NCI-H1694 (cell line): ENCODE measurements at regions not wholly inside any gene's neighbourhood (a gene's known extent, or its start where the extent isn't known, plus 50 kb on each side); places are given as distances from the start of the nearest gene placed in this dataset.

Experiments
- DNase-seq: peaks from one replicate; lab custom pipeline; 2025; lab: John Stamatoyannopoulos, UW

DNA sequence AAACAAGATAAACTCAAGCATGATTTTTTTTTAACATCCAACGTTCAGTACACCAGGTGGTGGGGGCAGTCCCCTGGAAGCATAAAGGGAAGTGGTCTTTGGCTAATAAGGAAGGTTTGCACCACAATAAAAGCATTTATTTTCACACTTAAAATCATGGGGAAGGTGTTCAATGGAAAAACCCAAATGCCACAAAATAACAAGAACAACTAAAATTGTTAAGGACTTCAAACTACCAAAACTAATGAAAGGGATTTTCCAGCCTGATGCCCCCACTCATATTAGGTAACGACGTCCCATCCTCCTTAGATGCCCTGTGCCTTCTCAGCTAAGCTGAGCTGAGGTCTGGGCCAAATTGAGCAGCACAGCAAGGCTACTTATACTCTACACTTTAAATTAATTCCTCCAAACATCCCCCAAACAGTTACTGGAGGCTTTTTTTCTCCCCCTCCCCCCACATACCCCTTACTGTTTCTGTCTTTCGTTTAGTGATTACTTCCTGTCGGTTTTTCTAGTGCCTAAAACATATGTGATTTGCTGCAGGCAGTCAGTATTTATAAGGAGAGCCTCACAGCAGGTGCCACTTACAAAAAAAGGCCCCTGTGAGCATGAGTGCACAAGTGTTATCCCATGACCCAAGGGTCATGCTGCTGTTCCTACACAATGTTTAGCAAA is 259.7 kb upstream of the ZNF608 start:
- DNase-seq: no peak

DNA sequence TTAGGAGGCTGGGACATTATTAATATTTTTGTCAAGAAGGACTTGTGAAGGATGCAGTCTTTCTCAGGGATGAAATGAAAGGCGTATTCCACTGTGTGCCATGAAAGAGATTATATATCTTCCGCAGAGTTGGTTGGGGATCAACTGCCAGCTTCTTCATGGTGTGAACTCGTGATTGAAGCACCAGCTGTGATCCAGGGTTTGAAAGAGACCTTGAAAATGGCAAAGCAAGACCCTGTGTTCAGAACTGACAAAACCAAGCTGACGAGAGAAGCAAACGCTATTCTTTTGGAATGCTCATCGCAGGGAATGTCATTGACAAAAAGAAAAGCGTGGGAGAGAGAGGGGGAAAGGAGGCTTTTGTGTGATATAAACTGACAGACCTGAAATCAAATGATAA is 263.9 kb upstream of the ZNF608 start:
- no peak for DNase-seq

DNA sequence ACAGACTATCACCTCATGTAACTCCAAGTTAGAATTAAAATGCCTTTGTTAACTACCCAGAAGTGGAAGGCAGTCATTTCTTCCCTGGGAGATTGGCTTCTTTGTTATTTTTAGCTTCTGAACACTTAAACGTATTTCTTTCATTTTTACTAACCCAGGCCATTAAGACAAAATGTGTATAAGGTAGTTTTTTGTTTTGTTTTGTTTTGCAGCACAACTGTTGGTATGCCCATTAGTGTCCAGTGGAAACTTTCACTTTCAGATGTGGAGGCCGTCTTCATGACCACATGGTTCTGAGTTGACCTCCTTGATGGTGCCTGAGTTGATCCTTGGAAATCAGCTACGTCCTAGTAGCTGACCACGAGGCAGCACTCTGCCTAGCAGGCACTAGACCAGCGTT is 264.6 kb upstream of the ZNF608 start:
- DNase-seq: no peak

DNA sequence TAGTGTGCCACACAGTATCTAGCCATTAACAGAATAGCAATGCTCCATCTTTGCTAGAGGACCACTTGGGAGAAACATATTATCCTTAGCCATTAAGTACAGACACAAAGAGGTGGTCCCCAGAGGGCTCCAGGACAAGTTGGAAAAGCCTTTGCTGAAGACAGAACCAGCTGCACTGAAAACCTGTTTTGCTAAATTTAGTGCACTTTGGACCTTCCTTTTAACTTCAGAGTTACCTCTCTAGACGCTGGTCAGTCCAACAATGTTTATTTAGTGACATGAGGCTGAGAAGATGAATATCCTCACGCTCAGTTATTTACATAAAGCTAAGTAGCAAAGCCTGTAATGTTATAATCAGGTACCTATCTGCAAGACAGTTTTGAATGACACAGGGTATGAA is 265.0 kb upstream of the ZNF608 start:
- DNase-seq: no peak

DNA sequence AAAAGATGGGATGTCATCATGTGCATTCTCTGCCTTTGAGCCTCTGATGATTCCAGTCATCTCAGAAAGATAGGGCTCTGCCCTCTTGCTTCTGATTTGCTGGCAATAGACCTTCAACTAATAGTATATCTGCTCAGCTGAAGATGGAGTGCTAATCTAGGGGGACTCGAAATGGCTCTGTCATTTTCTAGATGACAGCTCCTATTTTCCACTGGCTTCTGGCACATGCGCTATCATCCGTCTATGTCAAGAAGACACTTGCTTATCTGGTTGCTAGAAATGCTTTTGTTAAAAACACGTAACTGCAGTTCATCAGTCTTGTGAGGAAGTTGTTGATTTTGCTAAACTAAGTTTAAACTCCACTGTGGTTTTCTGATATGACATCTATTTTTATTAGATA is 265.5 kb upstream of the ZNF608 start:
- no peak for DNase-seq

DNA sequence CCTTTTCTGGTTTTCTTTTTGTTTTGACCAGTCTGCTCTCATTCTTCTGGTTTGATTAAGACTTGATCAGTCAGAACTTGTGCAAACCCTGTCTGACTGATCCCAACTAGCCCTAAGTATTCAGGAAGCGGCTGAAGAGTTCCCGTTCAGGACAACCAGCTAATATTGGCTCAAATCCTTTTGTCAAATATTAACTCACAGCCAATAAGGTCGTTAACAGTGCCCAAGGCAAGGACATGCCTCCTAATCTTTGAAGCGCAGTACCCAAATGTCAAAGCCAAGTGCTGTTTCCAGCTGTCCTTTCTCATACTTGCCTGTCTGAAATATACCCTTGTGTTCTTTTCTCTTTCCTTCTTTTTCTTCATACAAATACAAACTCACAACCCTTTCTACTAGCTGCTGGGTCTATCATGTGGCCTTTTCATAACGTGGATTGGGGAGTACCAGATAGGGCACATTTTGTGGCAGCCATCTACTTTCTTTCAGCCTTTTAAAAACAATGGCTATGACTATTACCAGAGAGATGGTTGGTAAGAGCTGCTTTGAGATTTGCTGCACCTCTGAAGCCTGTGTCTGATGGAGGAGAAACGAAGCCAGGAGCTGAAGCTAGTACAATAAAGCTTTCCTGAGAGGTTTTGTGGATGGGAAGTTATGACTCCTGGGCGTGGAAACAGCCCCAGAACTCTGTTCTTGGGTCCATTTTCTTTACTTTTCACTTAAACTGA is 266.4 kb upstream of the ZNF608 start:
- DNase-seq: no peak

DNA sequence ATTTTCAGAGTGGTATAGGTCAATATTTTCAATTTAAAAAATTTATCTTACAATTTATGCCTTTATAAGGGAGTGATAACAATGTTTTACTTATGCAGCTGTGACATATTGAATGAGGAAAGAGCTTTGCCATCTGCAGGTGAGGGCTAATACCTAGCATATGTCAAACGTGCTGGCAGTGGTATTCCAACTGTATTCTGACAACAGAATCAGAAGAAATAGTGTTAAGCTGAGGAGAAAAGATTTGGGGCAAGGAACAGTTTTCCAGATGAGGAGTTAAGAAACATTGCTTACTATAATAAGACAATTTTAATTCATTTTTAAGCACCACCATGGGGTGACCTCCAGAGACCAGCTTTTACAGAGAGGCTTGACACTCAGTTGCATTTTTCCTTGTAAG is 267.8 kb upstream of the ZNF608 start:
- no peak for DNase-seq

DNA sequence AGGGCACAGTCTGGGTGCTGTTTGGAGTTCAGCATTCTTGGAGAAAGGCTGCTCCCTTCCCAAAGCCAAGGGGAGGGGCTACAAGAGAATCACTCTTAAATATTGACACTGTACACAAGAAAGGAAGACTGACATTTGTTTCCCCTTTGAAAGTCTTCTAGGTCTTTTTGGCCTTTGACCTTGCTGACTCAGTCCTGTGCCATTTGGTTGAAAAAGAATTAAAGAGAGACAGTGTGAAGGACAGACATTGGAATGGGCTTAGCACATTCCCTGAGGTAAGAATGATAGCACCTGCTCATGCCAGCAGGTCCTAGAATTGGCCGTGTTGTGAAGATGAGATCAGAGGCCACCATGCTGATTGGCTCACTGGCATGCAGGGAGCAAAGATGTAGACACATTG is 271.4 kb upstream of the ZNF608 start:
- DNase-seq: no peak

DNA sequence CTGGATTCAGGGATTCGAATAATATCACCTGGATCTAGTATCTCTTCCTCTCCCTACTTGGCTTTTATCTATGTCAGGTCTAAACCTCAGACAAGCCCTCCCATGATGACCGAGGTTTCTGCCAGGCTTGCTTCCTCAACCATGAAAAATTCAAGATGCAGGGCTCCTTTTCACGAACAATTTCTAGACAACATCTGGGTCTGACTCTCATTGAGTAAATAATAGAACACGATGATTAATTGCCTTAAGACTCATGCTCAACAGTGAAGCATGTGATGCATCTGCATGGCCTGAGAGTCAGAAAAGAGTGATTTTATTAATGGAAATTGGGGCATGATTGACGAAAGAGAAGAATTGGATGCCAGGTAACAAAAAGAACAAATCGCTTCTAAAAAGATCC is 277.2 kb upstream of the ZNF608 start:
- DNase-seq: no peak

DNA sequence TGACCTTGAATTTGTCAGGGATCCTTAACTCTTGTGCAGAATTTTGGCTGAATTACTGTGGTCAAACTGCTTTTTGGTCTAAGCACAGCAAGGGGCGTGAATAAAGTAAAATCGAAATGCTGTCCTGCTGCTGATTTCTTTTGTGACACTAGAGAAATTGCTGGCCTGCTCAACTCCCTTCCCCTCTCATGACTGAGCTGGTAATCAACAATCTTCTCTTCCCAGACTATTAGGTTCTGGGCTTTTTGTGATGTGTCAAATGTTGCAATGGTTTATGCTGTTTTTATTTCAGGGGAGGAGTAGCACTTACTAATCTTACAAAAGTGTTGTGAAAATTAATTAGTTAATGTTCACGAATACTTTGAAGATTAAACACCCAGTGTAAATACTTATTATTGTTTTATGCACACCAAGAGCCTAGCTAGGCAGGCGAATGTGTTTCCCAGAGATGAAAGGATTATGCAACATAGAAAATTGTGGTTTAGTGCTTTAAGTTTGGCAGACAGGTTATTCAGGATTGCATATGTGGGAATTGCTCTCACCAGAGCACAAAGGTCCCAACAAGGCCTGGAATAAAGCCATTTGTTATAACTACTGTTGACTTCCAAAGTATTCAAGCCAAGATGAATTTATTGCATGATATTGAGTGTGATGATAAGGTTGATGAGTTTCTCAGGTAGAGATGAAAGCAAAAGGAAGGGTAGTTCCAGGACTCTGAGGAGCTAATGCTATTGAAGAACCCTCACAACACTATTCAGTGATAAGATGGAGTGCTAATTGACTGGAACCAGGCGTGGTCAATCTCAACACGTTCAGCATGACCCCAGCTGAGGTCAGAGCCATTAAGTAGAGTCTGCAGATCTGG is 280.7 kb upstream of the ZNF608 start:
- no peak for DNase-seq

DNA sequence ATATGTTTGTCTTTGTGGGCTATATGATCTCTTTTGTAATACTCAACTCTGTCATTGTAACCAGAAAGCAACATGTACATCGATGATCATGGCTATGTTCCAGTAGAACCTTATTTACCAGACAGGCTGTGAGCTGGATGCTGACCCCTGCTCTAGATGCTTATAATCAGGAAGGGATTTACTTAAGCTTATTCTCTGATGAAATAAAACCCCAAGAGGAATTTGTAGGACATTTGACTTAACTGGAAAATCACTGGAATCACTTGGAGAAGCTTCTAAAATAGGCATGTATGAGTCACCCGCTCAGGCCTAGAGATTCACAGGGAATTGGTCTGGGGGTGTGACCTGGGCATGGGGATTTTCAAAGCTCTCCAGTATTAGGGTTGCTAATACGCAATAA is 285.8 kb upstream of the ZNF608 start:
- no peak for DNase-seq

DNA sequence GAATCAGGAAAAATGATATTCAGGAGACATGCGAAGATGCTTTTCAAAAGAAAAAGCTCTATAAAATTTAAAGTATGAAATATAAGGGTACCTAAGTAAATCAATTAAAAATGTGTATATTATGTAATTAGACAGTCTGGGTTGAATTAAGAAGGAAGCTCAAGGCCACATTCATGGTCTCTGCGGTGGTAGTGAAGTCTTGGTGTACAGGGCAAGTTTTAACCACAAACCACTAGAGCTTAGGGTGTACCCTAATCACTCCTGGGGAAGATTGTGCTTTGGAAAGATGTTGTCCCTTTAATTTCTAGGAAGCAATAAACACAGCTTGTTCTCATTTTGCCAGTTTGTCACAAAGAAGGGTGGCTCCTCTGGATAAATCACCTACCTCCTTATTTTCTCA is 287.2 kb upstream of the ZNF608 start:
- DNase-seq: no peak

DNA sequence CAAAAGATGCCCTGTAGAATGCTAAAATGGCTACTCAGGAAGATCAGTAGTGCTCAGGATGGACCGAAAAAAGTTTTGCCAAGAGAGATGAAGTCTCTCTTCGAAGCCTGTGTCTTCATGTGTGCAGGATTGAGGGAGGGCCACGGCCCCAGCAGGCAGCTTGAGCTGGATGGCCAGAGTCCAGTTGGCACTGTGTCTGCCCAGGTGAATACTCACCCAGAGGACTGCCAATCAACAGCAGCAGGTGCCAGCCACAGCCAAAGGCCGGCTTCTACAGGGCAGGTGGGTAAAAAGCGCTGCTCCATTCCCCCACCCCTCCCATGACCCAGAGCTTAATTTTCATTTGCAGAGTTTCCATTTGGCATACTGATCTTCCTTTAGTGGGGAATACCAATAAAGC is 287.9 kb upstream of the ZNF608 start:
- DNase-seq: no peak

DNA sequence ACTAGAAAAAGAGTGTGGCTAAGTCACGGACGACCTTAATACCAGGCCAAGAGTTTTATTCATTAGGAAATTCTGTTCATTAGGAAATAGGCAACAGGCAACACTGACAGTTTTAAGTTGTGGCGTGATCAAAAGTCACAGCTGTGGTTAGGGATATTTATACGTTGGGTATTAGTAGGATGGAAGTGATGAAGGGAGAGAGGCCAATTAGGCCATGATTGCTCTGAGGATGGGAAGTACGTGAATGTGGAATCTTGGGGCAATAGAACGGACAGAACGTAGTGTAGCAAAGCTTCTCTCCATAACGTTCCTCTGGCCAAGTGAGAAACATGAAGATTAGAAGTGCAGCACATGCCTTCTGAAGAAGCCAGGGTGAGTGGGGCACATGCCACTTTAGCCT is 290.1 kb upstream of the ZNF608 start:
- no peak for DNase-seq

DNA sequence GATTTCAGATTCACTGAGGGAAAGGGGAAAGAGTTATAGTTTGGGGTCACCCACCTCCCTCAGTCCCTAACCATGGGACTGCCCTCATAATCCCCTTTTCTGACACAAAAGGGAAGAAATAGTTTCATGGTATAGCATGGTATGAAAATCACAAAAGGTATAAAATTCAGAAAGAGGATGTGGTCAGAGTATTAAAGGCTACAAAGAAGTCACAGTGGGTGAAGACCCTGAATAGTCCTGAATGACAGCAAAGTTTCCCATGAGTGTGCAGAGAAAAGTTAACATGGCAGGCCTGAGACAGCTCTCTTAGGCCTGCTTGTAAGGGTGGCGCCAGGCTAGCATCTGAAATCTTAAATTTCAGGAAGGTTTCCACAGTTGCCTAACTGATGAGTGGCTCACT is 290.6 kb upstream of the ZNF608 start:
- DNase-seq: no peak

DNA sequence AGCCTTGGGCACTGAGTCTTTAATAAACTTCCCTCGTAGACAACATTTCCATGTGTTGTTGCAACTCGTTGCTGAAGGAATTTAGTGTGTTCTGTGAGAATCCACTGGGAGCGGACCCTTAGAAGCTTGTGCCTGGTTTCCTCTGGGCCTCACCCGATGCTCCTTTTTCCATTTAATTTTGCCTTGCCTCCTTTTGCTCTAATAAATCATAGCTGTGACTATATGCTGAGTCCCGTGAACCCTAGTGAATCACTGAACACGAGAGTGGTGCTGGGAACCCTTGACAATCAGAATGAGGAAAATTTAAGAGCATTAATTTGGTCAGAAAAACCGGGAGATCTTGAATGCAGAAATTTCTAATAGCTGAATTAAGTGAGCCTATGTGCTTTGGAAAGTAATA is 291.1 kb upstream of the ZNF608 start:
- no peak for DNase-seq

DNA sequence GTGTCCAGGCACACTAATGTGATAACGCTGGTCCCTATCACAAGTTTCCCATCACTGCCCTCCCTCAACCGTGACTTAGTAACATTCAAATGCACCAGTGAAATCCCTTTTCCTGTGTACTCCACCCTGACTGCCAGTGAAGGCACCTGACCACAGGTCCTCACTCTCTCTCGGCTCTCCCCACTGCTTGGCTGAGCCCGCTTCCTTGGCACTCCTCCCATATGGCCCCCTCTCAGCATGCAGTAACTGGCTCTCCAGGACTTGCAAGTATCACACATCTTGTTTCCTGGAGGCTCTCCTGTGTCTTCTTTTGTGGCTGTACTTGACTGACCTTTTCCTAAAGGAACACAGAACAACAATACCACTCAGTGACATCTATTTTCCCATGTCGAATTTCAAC is 292.0 kb upstream of the ZNF608 start:
- DNase-seq: no peak

DNA sequence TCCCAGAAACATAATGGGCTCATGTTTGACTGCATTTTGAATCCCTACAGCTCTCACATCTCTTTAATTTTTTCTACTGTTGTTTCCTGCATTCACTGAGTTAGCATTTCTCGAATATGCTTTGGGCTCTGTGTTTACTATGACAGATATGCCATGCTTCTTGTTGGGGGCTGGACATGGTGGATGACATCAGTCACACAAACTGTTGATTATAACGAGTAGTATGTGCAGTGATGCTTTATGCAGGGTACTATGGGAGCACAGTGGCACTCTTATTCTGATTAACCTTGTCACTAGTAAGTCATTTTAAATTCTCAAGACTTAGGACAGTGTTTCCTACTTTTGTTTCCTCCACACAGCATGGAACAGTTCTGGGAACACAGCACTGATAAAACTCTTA is 295.4 kb upstream of the ZNF608 start:
- no peak for DNase-seq

DNA sequence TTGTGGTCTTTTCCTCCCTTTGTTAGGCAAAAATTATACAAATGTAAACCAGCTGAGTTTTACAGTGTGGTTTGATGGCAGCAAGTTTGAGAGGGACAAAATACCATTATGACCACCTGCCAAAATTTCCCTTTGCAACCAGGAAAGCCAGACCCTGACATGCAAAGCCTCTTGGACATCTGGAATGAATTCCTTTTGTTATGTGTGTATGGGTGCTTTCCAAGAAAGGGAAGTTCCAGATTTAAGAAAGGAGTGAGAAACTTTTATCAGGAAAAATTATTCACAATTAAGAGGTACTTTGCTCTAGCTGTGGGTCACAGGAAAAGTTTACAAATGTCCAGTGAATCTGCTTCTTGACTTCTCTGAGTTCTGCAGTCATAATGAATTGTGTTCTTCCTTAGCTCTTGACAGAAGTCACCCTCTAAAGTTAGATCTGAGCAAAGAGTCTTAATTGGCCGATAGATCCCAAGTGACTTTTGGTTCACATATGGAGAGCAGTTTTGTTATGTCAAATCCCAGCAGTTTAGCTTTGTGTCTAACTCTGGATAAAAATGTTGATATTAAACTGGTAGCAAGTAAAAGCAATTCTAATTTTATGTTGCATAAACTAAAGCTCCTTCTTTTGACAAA is 295.9 kb upstream of the ZNF608 start:
- DNase-seq: no peak

DNA sequence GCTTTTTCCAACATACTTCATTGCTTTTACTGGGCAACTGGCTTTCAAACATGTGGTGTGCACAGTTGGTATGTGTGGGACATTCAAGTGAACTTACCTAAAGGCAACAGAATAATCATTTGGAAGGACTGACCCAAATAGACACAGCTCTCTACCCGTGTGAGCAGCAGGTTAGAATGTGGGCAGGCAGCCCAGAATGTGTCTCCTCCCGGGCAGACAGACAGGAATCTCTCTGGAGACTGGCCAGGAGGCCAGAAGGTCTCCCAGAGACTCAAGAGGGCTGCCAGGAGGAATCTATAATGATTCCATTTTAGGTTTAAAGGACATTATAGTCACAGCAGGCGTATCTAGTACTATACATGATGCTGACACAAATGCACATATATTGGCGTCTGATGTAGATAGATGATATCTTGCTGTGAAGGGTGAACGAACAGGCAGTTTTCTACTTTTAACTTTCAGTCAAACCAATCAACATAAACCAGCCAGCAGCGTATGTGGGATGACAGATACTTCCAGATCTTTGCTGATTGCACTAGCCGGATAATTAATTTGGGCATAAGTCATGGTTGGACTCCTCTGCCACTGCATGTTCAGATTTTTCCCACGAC is 297.4 kb upstream of the ZNF608 start:
- peak; percentile 98 for DNase-seq

DNA sequence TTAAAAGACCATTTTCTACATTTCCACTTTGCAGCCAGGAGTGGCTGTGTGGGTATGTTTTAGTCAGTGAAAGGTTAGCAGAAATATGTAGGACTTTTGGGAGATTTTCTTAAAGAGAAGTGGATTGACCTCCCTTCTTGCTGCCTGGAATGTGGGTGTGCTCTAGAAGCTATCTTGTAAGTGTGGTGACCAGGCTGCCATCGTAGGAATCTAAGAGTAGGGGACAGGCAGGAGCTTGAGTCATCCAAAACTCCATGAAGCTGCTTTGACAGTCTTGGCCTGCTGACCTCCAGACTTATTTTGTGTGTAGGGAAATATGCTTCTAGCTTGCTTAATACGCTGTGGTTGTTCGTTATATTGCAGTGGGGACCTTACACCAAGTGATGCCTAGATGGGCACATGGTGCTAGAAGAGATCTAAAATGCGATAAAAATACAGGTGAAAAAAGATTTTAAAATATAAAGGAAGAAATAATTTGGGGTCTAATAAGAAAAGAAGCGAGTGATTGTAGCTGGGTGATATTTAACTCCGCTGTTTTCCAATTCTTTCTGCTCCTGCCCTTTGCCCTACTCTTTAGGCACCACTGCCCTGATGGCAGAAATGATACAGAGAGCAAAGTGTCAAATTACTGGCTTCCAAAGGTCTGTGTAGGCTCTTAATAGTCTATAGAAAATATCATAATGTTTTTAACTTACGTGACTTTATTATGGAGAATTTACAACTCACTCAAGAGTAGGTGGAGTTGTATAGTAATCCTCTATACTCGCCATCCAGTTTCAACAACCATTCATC is 298.2 kb upstream of the ZNF608 start:
- no peak for DNase-seq
